Fibroblast of lung (primary cell): ENCODE measurements at regions not wholly inside any gene's neighbourhood (a gene's known extent, or its start where the extent isn't known, plus 50 kb on each side); places are given as distances from the start of the nearest gene placed in this dataset.
"Not testable (repeated sequence)": the region's sequence is repeated elsewhere in the genome, so short reads cannot be mapped to it uniquely, and the experiment has no call there.

Experiments used
- DNase-seq, 2 donors: peaks; one replicate each; pipeline versions ENCODE4 v3.0.0 to v3.0.0-alpha.2; 2010; ENCODE audit warnings: low read depth in 2 of 2
- H2AFZ ChIP-seq: 2 replicates; pipeline ENCODE4 v1.5.1; 2012; ENCODE audit warnings: low read length, control low read depth, inconsistent platforms
- H3K27ac ChIP-seq: 2 replicates; pipeline ENCODE4 v1.5.1; 2011; ENCODE audit warnings: low read length, control low read depth; ENCODE audit not compliant: insufficient read depth
- H3K27me3 ChIP-seq: 2 replicates; pipeline ENCODE4 v1.5.1; 2011; ENCODE audit warnings: mild to moderate bottlenecking, low read length; ENCODE audit not compliant: control insufficient read depth, insufficient read depth
- H3K36me3 ChIP-seq: 2 replicates; pipeline ENCODE4 v1.5.1; 2011; ENCODE audit warnings: low read length; ENCODE audit not compliant: control insufficient read depth, insufficient read depth
- H3K4me1 ChIP-seq: 2 replicates; pipeline ENCODE4 v1.5.1; 2011; ENCODE audit warnings: low read length; ENCODE audit not compliant: control insufficient read depth, insufficient read depth; ENCODE audit errors: extremely low read depth
- H3K4me2 ChIP-seq: 2 replicates; pipeline ENCODE4 v1.5.1; 2011; ENCODE audit warnings: low read length, control low read depth; ENCODE audit not compliant: insufficient read depth; ENCODE audit errors: extremely low read depth
- H3K4me3 ChIP-seq, 4 experiments: fragments of 200-600 bp in 1 of 4; sonication (generic) in 1 of 4; replicated peaks in 1 of 4; 2 replicates each; pipeline ENCODE4 v1.5.1; 2011 to 2016; ENCODE audit warnings: low read length in 4 of 4, low read depth in 3 of 4, mild to moderate bottlenecking in 3 of 4, control low read depth in 2 of 4, inconsistent platforms in 1 of 4, mixed read lengths in 1 of 4; ENCODE audit not compliant: insufficient read depth in 1 of 4; ENCODE audit errors: control extremely low read depth in 1 of 4
- H3K79me2 ChIP-seq: 2 replicates; pipeline ENCODE4 v1.5.1; 2012; ENCODE audit warnings: mild to moderate bottlenecking, low read length, inconsistent platforms; ENCODE audit not compliant: control insufficient read depth, insufficient read depth
- H3K9ac ChIP-seq: 2 replicates; pipeline ENCODE4 v1.5.1; 2011; ENCODE audit warnings: mild to moderate bottlenecking, low read length, control low read depth; ENCODE audit not compliant: insufficient read depth
- H3K9me3 ChIP-seq: 2 replicates; pipeline ENCODE4 v1.5.1; 2012; ENCODE audit warnings: low read depth, low read length; ENCODE audit not compliant: control insufficient read depth, insufficient read depth
- H4K20me1 ChIP-seq: 2 replicates; pipeline ENCODE4 v1.5.1; 2011; ENCODE audit warnings: low read length; ENCODE audit not compliant: control insufficient read depth, insufficient read depth; ENCODE audit errors: extremely low read depth
- EZH2 ChIP-seq: IDR thresholded peaks from 2 replicates; pipeline ENCODE4 v1.5.1; 2012; ENCODE audit warnings: low read length, control low read depth, mild to moderate bottlenecking; ENCODE audit errors: missing control alignments
- TF ChIP-seq, protein P1 (sequence below), 2 donors: IDR thresholded peaks in 1 of 2; conservative IDR thresholded peaks in 1 of 2; 1 replicate in 1 of 2; 2 replicates in 1 of 2; pipeline ENCODE4 v1.5.1; 2011 to 2012; ENCODE audit warnings: low read length in 2 of 2, control low read depth in 1 of 2, inconsistent platforms in 1 of 2, low read depth in 1 of 2, mild to moderate bottlenecking in 1 of 2

DNA sequence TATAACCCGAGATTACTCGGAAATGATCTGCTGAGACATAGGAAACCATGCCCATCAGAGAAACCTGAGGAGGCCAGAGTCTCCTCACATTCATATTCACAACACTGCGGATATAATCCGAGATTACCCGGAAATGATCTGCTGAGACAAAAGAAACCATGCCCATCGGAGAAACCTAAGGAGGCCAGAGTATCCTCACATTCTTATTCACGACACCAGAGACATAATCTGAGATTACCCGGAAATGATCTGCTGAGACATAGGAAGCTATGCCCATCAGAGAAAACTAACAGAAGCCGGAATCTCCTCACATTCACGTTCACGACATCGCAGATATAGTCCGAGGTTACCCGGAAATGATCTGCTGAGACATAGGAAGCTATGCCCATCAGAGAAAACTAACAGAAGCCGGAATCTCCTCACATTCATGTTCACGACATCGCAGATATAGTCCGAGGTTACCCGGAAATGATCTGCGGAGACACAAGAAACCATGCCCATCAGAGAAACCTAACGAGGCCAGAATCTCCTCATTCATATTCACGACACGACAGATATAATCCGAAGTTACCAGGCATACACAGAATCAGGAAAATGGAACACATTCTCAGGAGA, 422.3 kb upstream of the AKR1E2 start:
- no peak overlapping the region for H3K27ac ChIP-seq
- no peaks in the 10 kb centered on the region for H3K4me1 ChIP-seq
- no peak overlapping the region for H3K4me3 ChIP-seq
- no peak overlapping the region for H3K9ac ChIP-seq
- H3K4me2 ChIP-seq, result no peak overlapping the region
- H3K9me3 ChIP-seq, result no peaks in the 10 kb centered on the region
- TF ChIP-seq, protein P1, sequence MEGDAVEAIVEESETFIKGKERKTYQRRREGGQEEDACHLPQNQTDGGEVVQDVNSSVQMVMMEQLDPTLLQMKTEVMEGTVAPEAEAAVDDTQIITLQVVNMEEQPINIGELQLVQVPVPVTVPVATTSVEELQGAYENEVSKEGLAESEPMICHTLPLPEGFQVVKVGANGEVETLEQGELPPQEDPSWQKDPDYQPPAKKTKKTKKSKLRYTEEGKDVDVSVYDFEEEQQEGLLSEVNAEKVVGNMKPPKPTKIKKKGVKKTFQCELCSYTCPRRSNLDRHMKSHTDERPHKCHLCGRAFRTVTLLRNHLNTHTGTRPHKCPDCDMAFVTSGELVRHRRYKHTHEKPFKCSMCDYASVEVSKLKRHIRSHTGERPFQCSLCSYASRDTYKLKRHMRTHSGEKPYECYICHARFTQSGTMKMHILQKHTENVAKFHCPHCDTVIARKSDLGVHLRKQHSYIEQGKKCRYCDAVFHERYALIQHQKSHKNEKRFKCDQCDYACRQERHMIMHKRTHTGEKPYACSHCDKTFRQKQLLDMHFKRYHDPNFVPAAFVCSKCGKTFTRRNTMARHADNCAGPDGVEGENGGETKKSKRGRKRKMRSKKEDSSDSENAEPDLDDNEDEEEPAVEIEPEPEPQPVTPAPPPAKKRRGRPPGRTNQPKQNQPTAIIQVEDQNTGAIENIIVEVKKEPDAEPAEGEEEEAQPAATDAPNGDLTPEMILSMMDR (conservative IDR thresholded peaks at IDR 0.05 in 1 of 2, IDR thresholded peaks at IDR 0.05 in 1 of 2; ENCODE audit: low read depth in 1 of 2, low read length in 2 of 2), result no peak
- no peak for TF ChIP-seq EZH2
- no peak for DNase-seq
- H3K27me3 ChIP-seq, result no peaks in the 10 kb centered on the region
- H3K79me2 ChIP-seq, result no peaks in the 10 kb centered on the region
- H3K36me3 ChIP-seq, result no peaks in the 10 kb centered on the region
- no peaks in the 10 kb centered on the region for H4K20me1 ChIP-seq
- H2AFZ ChIP-seq, result no peak overlapping the region

GRCh38 chr10:4401080-4401479, 424.9 kb upstream of the AKR1E2 start:
- not testable (repeated sequence) for H3K4me3 ChIP-seq, H3K36me3 ChIP-seq, H4K20me1 ChIP-seq, H2AFZ ChIP-seq, H3K9ac ChIP-seq, H3K9me3 ChIP-seq, H3K27me3 ChIP-seq, H3K4me1 ChIP-seq, H3K79me2 ChIP-seq, DNase-seq, H3K27ac ChIP-seq, H3K4me2 ChIP-seq

DNA sequence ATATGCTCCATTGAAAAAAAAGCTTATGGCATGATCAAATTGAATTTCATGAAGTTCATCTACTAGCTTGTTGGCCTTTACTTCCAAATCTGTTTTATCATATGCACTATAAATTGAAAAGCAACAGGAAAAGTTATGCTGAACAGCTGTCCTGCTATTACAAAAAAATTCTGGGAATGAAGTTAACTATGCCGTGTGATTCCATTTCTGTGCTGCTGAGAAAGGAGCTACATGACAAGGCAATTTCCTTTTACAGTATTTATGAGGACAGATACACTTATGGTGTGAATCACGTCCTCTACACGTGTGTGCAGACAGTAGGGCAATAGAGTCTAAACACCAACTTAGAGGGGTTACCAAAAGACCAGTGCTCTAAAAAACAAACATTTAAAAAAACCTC, 426.5 kb upstream of the AKR1E2 start:
- no peaks in the 10 kb centered on the region for H3K79me2 ChIP-seq
- H3K9ac ChIP-seq, result no peak overlapping the region
- H3K36me3 ChIP-seq, result no peaks in the 10 kb centered on the region
- H2AFZ ChIP-seq, result no peak overlapping the region
- no peaks in the 10 kb centered on the region for H3K4me1 ChIP-seq
- H3K9me3 ChIP-seq, result no peaks in the 10 kb centered on the region
- no peak for TF ChIP-seq EZH2
- TF ChIP-seq, protein P1 (conservative IDR thresholded peaks at IDR 0.05 in 1 of 2, IDR thresholded peaks at IDR 0.05 in 1 of 2; ENCODE audit: low read depth in 1 of 2, low read length in 2 of 2), result no peak
- DNase-seq, result peak in 1 of 2 donors; percentile 25
- no peak overlapping the region for H3K4me3 ChIP-seq
- H3K27ac ChIP-seq, result no peak overlapping the region
- H4K20me1 ChIP-seq, result no peaks in the 10 kb centered on the region
- no peak overlapping the region for H3K4me2 ChIP-seq
- H3K27me3 ChIP-seq, result no peaks in the 10 kb centered on the region
